ENCODE measurements at regions not wholly inside any gene's neighbourhood (a gene's known extent, or its start where the extent isn't known, plus 50 kb on each side); places are given as distances from the start of the nearest gene placed in this dataset.

DNA sequence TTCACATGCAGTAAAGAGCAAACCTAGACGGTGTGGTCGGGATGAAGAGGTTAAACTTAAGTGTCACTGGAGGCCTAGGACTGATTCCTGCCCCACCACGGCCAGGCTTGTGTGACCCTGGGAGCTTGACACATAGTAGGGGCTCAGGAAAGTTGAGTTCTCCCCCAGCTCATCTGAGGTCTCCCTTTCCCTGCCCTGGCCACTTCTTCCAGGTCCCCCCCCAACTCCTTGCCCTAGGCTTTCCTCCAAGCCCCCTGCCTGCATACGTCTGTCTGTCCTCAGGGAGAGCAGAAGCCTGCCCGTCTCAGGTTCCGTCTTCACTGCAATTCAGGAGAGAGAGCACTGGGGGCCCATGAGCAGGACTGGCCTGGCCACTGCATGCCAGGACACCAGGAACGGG is 225.8 kb downstream of the PTPRU start:
- H3K27ac ChIP-seq (ENCODE audit: low read length), result no peak overlapping the region
- H3K4me3 ChIP-seq (ENCODE audit: low read length), result no peak overlapping the region
- no peaks in the 10 kb centered on the region for H3K36me3 ChIP-seq (ENCODE audit: insufficient read depth, low read depth, low read length)
- no peaks in the 10 kb centered on the region for H3K27me3 ChIP-seq (ENCODE audit: insufficient read depth, low read length)
- H3K9ac ChIP-seq (ENCODE audit: low read depth, low read length), result no peak overlapping the region
- H3K4me1 ChIP-seq (ENCODE audit: insufficient read depth, low read length), result no peaks in the 10 kb centered on the region
- H3K9me3 ChIP-seq (ENCODE audit: insufficient read depth, low read depth, low read length), result peaks cover 8% of the 10 kb centered on the region

DNA sequence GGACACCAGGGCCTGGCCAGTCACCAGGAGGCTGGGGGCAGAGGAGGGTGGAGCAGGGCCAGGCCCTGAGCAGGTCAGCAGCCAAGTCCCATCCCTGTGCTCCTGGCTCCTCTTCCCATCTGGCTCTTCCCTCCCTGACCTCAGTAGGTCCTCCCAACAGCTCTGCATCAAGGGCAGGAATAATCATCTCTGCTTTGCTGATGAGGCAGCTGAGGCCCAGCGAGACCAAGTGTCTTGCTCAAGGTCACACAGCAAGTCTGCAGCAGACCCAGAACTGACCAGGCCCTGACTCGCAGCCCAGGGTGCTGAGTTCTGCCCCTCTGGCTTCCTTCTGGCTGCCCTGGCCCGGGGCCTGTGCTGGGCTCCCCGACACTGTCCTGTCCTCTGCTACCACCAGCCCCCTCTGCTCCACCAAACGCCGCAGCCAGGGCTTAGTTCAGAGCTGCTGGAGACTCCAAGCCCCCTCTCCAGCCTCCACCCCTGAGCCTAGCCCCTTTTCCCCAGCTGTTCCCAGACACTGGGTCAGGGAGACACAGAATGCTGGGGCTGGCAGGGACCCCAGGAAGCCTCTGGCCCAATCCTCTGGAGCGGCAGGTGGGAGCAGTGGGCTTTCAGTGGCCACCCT is 224.9 kb downstream of the PTPRU start:
- H3K9ac ChIP-seq (ENCODE audit: low read depth, low read length), result no peak overlapping the region
- H3K4me1 ChIP-seq (ENCODE audit: insufficient read depth, low read length), result no peaks in the 10 kb centered on the region
- peaks cover 10% of the 10 kb centered on the region for H3K9me3 ChIP-seq (ENCODE audit: insufficient read depth, low read depth, low read length)
- H3K36me3 ChIP-seq (ENCODE audit: insufficient read depth, low read depth, low read length), result no peaks in the 10 kb centered on the region
- no peaks in the 10 kb centered on the region for H3K27me3 ChIP-seq (ENCODE audit: insufficient read depth, low read length)
- no peak overlapping the region for H3K4me3 ChIP-seq (ENCODE audit: low read length)
- H3K27ac ChIP-seq (ENCODE audit: low read length), result no peak overlapping the region

DNA sequence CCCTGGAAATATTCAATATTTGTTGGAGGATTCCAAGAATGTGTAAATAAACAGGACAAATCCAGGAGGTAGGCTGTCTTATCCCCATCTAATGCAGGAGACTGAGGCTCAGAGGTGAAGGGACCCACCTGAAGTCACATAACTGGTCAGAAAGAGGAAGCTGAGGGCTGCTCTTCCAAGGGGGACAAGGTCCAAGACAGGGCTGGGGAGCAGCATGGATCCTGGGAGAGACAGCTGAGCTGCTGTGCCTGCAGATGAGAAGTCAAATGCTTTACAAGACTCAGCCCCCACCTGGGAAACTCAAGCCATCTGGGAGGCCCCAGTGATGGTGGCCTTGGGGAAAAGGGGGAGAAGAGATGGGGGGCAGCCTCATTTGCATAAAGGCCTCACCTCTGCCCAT is 224.4 kb downstream of the PTPRU start:
- Histone ChIP-seq H3K36me3 (ENCODE audit: insufficient read depth, low read depth, low read length) (no peaks in the 10 kb centered on the region), H3K9me3 (ENCODE audit: insufficient read depth, low read depth, low read length) (peaks cover 10% of the 10 kb centered on the region), H3K4me1 (ENCODE audit: insufficient read depth, low read length) (no peaks in the 10 kb centered on the region), H3K27ac (ENCODE audit: low read length) (no peak overlapping the region), H3K27me3 (ENCODE audit: insufficient read depth, low read length) (no peaks in the 10 kb centered on the region), H3K9ac (ENCODE audit: low read depth, low read length) (no peak overlapping the region), H3K4me3 (ENCODE audit: low read length) (no peak overlapping the region)

DNA sequence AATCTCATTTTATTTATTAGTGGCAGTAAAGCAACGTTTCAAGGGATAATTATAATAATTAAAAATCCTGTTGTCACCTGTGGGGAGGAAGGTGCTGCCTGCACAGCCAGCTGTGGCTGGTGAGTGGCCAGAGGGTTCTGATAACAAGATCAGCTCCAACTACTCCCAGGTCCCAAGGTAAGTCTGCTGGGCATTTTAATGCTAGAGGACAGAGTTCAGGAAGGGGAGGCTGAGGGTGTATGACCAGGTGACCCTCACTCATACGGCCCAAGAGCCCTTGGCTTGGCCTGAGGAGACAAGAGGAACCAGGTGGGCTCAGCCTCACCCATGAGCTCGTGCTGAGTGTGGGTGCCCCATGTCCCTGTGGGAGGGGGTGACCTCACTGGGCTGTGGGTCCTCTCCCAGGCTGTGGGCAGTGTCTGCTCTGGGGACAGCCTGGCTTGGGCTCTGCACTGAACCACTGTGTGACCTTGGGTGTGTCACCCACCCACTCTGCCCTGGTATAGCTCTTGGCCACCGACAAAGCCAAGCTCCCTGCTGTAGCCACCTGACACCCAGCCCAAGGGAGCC is 223.8 kb downstream of the PTPRU start:
- peaks cover 5% of the 10 kb centered on the region for H3K9me3 ChIP-seq (ENCODE audit: insufficient read depth, low read depth, low read length)
- no peak overlapping the region for H3K4me3 ChIP-seq (ENCODE audit: low read length)
- H3K4me1 ChIP-seq (ENCODE audit: insufficient read depth, low read length), result no peaks in the 10 kb centered on the region
- no peak overlapping the region for H3K27ac ChIP-seq (ENCODE audit: low read length)
- H3K9ac ChIP-seq (ENCODE audit: low read depth, low read length), result no peak overlapping the region
- no peaks in the 10 kb centered on the region for H3K36me3 ChIP-seq (ENCODE audit: insufficient read depth, low read depth, low read length)
- H3K27me3 ChIP-seq (ENCODE audit: insufficient read depth, low read length), result no peaks in the 10 kb centered on the region

DNA sequence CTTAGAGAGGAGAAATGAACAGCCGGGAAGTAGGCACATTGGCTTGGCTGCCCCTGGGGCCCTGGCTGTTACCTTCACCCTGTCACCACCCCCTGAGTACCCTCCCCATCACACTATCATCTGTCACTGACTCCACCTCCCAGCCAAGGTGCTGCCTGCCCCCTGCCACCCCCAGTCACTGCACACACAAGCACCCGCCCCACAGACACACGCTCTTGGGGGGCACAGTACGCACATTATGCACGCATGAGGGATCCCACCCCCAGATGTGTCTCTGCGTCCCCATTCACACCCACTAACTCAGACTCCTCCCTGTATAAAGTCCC is 223.3 kb downstream of the PTPRU start:
- Histone ChIP-seq H3K27ac (ENCODE audit: low read length) (no peak overlapping the region), H3K4me3 (ENCODE audit: low read length) (no peak overlapping the region)

DNA sequence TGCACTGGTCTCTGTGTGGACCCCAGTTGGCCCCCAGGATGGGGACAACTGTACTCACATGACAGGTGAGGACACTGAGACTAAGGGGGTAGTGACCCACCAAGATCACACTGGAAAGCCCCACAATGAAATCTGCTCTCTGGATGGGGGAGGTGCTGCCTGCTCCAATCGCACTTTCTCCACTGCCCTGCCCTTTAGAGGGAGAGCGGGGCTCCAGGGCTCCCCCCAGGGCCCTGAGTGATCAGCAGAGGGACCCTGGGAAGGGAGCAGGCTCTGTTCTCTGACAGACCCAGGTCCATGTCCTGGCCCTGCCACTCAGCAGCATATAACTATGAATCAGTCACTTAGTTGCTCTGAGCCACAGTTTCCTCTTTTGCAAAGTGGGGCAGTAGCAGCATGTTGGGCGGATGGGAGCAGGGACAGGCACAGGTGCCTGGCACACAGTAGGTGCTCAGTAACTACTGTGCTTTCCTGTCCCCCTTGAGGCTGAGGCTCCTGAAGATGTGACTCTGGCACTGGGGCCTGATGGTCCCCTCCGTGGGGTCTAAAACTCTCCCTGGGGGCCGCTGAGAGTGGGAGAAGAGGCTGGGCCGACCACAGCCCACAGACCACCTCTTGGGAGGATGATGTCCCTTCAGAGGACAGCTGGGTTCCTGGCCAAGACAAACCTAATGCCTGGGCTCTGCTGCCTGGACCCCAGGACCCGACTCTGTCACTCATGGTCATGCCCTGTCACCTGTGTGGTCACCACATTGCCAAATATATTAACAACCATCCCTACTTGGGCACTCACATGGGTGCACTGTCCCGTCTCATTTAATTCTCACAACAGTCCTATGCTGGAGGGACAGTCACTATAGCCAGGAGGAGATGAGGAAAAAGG is 222.7 kb downstream of the PTPRU start:
- Histone ChIP-seq H3K9me3 (ENCODE audit: insufficient read depth, low read depth, low read length) (peaks cover 2% of the 10 kb centered on the region; the same call in 1 of the 2 replicates), H3K27me3 (ENCODE audit: insufficient read depth, low read length) (no peaks in the 10 kb centered on the region), H3K4me1 (ENCODE audit: insufficient read depth, low read length) (peaks cover under 1% of the 10 kb centered on the region; the same call in 1 of the 2 replicates), H3K4me3 (ENCODE audit: low read length) (no peak overlapping the region), H3K27ac (ENCODE audit: low read length) (no peak overlapping the region), H3K9ac (ENCODE audit: low read depth, low read length) (no peak overlapping the region), H3K36me3 (ENCODE audit: insufficient read depth, low read depth, low read length) (no peaks in the 10 kb centered on the region)

More for the DNA sequence above, 223.3 kb downstream of the PTPRU start:
- H3K4me1 ChIP-seq (ENCODE audit: insufficient read depth, low read length), result no peaks in the 10 kb centered on the region
- H3K9ac ChIP-seq (ENCODE audit: low read depth, low read length), result no peak overlapping the region
- H3K36me3 ChIP-seq (ENCODE audit: insufficient read depth, low read depth, low read length), result no peaks in the 10 kb centered on the region
- H3K27me3 ChIP-seq (ENCODE audit: insufficient read depth, low read length), result no peaks in the 10 kb centered on the region
- peaks cover 2% of the 10 kb centered on the region; the same call in 1 of the 2 replicates for H3K9me3 ChIP-seq (ENCODE audit: insufficient read depth, low read depth, low read length)

DNA sequence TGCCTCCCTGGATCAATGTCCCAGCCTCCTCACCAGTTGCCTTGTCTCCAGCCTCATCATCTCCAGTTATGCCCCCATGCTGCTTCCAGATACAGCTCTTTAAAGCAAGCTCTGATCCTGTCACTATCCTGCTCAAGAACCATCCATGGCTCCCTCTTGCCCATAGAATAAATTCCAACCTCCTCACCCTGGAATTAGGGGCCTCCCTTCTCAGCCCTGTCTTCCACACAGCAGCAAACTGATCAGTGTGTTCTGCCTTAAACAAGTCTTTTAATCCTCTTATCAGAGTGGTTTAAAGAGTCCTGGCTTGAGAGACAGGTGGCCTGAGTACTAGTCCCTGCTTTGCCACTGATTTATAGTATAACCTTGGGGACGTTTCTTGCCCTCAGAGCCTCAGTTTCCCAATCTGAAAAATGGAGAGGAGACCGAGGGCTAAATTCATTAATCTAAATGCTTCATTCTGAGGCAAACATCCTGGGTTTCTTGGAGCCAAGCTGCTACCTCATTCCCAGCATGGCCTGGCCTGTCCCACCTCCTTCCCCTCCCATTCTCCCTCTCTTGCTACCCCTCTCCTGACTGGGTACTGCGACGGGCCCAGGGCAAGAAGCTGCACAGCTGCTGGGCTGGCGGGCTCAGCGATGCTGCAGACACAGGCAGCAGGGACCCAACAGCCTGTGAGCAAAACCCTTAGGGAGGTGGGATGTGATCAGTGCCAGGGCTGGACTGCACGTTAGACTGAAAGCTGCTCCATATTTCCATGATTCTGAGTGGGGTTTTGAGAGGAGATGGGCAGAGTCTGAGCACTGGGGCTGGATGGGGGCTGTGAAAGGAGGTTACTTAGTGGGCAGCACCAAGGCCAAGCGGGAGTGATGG is 221.4 kb downstream of the PTPRU start:
- Histone ChIP-seq H3K4me1 (ENCODE audit: insufficient read depth, low read length) (peaks cover 6% of the 10 kb centered on the region; the same call in 1 of the 2 replicates), H3K27ac (ENCODE audit: low read length) (no peak overlapping the region), H3K4me3 (ENCODE audit: low read length) (no peak overlapping the region), H3K36me3 (ENCODE audit: insufficient read depth, low read depth, low read length) (no peaks in the 10 kb centered on the region), H3K9me3 (ENCODE audit: insufficient read depth, low read depth, low read length) (peaks cover 2% of the 10 kb centered on the region; the same call in 1 of the 2 replicates), H3K27me3 (ENCODE audit: insufficient read depth, low read length) (no peaks in the 10 kb centered on the region), H3K9ac (ENCODE audit: low read depth, low read length) (no peak overlapping the region)

DNA sequence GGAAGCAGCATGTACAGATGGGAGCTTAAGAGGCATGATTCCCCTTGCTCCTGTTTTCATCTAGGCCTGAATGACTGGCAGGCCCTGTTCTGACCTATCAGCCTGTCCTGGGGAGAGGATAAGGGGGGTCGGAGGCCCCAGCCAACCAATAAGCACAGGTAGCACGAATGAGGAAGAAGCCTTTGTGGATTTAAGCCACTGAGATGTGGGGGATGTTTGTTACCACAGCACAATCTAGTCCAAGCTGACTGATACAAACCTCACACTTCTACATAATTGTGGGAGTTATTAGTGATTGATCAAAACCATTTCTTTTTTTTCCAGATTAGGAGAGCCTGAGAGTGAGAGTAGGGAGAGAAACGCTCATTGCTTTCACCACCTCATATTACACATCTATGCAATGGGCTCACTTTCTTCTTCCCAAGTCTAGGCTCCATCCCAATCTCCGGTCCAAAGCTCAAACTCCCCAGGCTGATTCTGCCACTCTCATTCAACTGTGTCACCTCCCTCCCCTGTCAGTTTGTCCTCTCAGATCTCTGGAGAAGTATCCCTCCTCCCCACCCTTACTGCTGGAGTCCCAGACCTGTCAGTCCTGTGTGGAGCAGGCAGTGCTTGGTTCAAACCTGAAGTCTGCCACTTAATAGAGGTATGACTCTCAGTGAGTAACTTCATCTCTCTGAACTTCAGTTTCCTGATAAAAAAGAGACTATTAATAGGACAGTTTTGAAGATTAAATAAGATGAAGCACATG is 220.5 kb downstream of the PTPRU start:
- Histone ChIP-seq H3K4me1 (ENCODE audit: insufficient read depth, low read length) (peaks cover 6% of the 10 kb centered on the region; the same call in 1 of the 2 replicates), H3K36me3 (ENCODE audit: insufficient read depth, low read depth, low read length) (no peaks in the 10 kb centered on the region), H3K9ac (ENCODE audit: low read depth, low read length) (no peak overlapping the region), H3K4me3 (ENCODE audit: low read length) (no peak overlapping the region), H3K27me3 (ENCODE audit: insufficient read depth, low read length) (no peaks in the 10 kb centered on the region), H3K27ac (ENCODE audit: low read length) (no peak overlapping the region), H3K9me3 (ENCODE audit: insufficient read depth, low read depth, low read length) (peaks cover 2% of the 10 kb centered on the region; the same call in 1 of the 2 replicates)

DNA sequence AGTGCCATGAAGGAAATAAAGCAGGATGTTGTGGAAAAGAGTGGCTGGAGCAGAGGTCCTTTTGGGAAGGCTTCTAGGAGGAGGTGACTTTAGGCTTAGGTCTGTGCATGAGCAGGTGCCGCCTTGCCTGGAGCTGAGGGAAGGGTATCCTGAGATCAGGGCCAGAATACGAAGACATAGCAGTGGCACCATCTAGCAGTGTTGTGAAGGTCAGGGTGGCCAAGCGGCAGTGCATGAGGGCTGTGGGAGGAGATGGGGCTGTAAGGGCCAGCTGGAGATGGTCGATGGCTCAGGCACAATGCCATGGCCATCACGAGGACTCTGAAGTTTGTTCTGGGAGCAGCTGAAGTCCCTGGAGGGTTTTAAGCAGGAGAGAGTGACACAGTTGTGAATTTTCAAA is 219.5 kb downstream of the PTPRU start:
- Histone ChIP-seq H3K4me3 (ENCODE audit: low read length) (no peak overlapping the region), H3K9me3 (ENCODE audit: insufficient read depth, low read depth, low read length) (peaks cover 2% of the 10 kb centered on the region; the same call in 1 of the 2 replicates), H3K27me3 (ENCODE audit: insufficient read depth, low read length) (no peaks in the 10 kb centered on the region), H3K36me3 (ENCODE audit: insufficient read depth, low read depth, low read length) (no peaks in the 10 kb centered on the region), H3K4me1 (ENCODE audit: insufficient read depth, low read length) (peaks cover 6% of the 10 kb centered on the region; the same call in 1 of the 2 replicates), H3K9ac (ENCODE audit: low read depth, low read length) (no peak overlapping the region), H3K27ac (ENCODE audit: low read length) (no peak overlapping the region)

DNA sequence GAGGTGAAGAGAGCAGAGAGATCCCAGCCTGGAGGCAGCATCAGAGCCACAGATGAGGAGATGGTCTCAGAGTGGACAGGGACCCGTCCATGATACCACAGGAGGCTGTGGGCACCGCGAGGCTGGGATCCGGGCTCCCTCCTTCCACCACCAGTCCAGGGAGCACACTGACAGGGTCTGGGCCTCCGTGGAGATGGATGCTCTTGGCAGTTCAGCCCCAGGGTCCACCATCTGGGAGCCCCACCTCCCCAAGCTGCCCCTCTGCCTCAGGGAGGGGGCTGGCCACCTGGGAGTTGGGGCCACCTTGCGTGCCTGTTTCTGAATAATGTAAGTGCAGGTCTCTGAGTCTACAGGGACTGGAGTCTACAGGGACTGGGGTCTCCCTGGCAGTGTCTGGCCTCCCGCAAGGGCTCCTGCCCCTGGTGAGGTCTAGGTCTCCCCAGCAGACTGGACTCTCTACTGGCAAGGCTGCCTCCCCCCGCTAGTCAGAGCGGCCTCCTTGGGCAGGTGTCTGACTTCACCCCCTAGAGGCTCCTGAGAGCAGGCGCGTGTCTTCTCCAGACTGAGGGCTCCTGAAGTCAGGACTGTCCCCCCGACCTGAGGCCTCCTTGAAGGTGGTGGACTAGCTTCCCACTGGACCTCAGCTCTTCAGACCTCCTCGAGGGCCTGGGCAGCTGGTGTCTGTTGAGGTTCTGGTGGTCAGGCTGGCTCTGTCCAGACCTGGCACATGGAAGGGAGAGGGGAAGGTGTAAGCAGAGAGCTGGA is 218.5 kb downstream of the PTPRU start:
- Histone ChIP-seq H3K27me3 (ENCODE audit: insufficient read depth, low read length) (no peaks in the 10 kb centered on the region), H3K4me3 (ENCODE audit: low read length) (no peak overlapping the region), H3K4me1 (ENCODE audit: insufficient read depth, low read length) (peaks cover 6% of the 10 kb centered on the region; the same call in 1 of the 2 replicates), H3K9me3 (ENCODE audit: insufficient read depth, low read depth, low read length) (peaks cover 2% of the 10 kb centered on the region; the same call in 1 of the 2 replicates), H3K9ac (ENCODE audit: low read depth, low read length) (no peak overlapping the region), H3K36me3 (ENCODE audit: insufficient read depth, low read depth, low read length) (no peaks in the 10 kb centered on the region), H3K27ac (ENCODE audit: low read length) (no peak overlapping the region)
